Pancreas (tissue), 10 donors: ENCODE measurements at regions not wholly inside any gene's neighbourhood (a gene's known extent, or its start where the extent isn't known, plus 50 kb on each side); places are given as distances from the start of the nearest gene placed in this dataset.

ENCODE experiments used
- ATAC-seq, 4 donors: fragments of 200-7000 bp; cut with Tn5 transposase; one replicate each; pipeline versions ENCODE4 v1.8.0 to v1.9.1; 2020; ENCODE audit warnings: mild to moderate bottlenecking in 4 of 4, moderate library complexity in 4 of 4
- DNase-seq, 6 donors: peaks; one replicate each; pipeline ENCODE4 v3.0.0-alpha.2; 2020
- FAIRE-seq: peaks from 2 replicates; lab custom pipeline; 2012; peaks lifted over from hg19 to GRCh38; lab: Jason Lieb, UNC
- H3K27ac ChIP-seq, 4 donors: fragments of 200-600 bp; sonication (generic); 1 replicate in 3 of 4; 2 replicates in 1 of 4; pipeline versions ENCODE4 v1.5.0 to v1.8.0; 2020
- H3K27me3 ChIP-seq, 4 donors: fragments of 200-600 bp; one replicate each; pipeline ENCODE4 v1.8.0; 2021
- H3K36me3 ChIP-seq, 3 donors: fragments of 200-600 bp; sonication (generic) in 1 of 3; one replicate each; pipeline versions ENCODE4 v1.5.0 to v1.8.0; 2020 to 2021
- H3K4me1 ChIP-seq, 3 donors: fragments of 200-600 bp; one replicate each; pipeline ENCODE4 v1.8.0; 2021
- H3K4me3 ChIP-seq, 4 donors: fragments of 200-600 bp; sonication (generic) in 2 of 4; one replicate each; pipeline versions ENCODE4 v1.5.0 to v1.8.0; 2020 to 2021
- H3K9me3 ChIP-seq, 4 donors: fragments of 200-600 bp; one replicate each; pipeline ENCODE4 v1.8.0; 2021
- WGBS, 2 donors: extraction: QIAGEN DNeasy Blood & Tissue Kit; methylation state at CpG; one replicate each; pipeline ENCODE4 v1.1.7; 2013; 5-methylcytosine and 5-hydroxymethylcytosine counted together
- intact Hi-C, 3 donors: fragments of 100-400 bp; cut with DNase I; formaldehyde crosslinking; loops; one replicate each; pipeline versions ENCODE4 v1.11.1 to v1.14.2; 2022
- TF ChIP-seq, protein P1 (sequence below), 4 donors: fragments of 200-600 bp; sonication (generic) in 3 of 4; IDR thresholded peaks; one replicate each; pipeline versions ENCODE4 v1.5.0 to v1.8.0; 2021; ENCODE audit warnings: antibody characterized with exemption in 4 of 4
- donor health status: healthy with polysubstance abuse.
- donor health status: DM: no; HTN: no; CAD: no; lungs with moderate emphysema.
- donor health status: DM: no; HTN: no; CAD: no.
- donor health status: control.
- donor health status: control.
- donor health status: Bipolar disorder and iron deficiency.
- donor health status: DM: yes; HTN: yes; CAD: no.
- donor health status: DM: no; HTN: no; CAD: no.
- donor health status: DM: no; HTN: no; CAD: no.
- donor health status: DM: yes; HTN: yes; CAD: no.

DNA sequence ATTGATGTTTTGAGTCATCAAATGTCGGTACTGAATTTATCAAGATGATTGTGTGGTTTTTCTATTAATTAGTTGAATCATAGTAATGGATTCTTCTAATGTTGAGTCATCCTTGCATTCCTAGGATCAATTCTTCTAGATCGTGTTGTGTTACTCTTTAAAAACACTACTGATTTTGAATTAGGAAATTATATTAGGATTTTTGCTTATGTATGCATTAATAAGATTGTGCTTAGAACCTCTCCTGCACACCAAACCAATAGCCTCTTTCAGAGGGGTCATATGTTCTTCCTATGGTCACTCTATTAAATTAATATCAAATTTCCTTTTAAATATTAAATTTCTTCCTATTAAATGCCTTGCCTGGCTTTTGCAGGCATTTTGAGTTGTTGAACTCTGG, 151.7 kb upstream of the TOPAZ1 start:
- Histone ChIP-seq H3K27ac (no peak overlapping the region), H3K4me1 (no peaks in the 10 kb centered on the region), H3K36me3 (no peaks in the 10 kb centered on the region), H3K4me3 (no peak overlapping the region), H3K9me3 (no peaks in the 10 kb centered on the region), H3K27me3 (no peaks in the 10 kb centered on the region)
- no peak for ATAC-seq
- WGBS, 2 donors = 48 to 72% methylated on average over 2 of the region's 2 CpGs
- no peak for DNase-seq
- TF ChIP-seq, protein P1, sequence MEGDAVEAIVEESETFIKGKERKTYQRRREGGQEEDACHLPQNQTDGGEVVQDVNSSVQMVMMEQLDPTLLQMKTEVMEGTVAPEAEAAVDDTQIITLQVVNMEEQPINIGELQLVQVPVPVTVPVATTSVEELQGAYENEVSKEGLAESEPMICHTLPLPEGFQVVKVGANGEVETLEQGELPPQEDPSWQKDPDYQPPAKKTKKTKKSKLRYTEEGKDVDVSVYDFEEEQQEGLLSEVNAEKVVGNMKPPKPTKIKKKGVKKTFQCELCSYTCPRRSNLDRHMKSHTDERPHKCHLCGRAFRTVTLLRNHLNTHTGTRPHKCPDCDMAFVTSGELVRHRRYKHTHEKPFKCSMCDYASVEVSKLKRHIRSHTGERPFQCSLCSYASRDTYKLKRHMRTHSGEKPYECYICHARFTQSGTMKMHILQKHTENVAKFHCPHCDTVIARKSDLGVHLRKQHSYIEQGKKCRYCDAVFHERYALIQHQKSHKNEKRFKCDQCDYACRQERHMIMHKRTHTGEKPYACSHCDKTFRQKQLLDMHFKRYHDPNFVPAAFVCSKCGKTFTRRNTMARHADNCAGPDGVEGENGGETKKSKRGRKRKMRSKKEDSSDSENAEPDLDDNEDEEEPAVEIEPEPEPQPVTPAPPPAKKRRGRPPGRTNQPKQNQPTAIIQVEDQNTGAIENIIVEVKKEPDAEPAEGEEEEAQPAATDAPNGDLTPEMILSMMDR (IDR thresholded peaks at IDR 0.05) = no peak
- no peak for FAIRE-seq
- intact Hi-C loops = no loop called here

DNA sequence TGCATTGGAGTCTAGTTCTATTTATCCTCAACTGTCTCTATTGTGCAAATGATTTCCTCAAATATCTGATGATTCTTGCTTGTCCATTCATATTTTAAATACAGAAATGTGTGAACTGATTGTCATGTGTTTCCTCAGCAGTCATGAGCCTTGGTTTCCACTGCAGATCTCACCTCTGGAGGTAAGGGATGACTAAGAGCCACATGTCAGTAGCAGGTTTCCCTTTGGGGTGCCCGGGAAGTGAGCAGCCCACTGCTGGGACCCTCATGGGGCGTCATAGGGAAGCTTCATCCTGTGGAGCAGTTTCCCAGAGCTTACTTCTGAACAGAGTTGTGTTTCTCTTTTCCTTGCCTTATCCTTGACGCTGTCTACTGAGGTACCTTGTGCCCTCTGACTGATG, 149.2 kb upstream of the TOPAZ1 start:
- no peak overlapping the region for H3K4me3 ChIP-seq
- TF ChIP-seq, protein P1 (IDR thresholded peaks at IDR 0.05) = no peak
- no peak overlapping the region for H3K27ac ChIP-seq
- no peak for DNase-seq
- WGBS, 2 donors = 76 to 90% methylated on average over 3 of the region's 3 CpGs
- no peaks in the 10 kb centered on the region for H3K4me1 ChIP-seq
- no peaks in the 10 kb centered on the region for H3K9me3 ChIP-seq
- FAIRE-seq = no peak
- intact Hi-C loops = no loop called here
- ATAC-seq = no peak
- H3K27me3 ChIP-seq = no peaks in the 10 kb centered on the region
- H3K36me3 ChIP-seq = no peaks in the 10 kb centered on the region

DNA sequence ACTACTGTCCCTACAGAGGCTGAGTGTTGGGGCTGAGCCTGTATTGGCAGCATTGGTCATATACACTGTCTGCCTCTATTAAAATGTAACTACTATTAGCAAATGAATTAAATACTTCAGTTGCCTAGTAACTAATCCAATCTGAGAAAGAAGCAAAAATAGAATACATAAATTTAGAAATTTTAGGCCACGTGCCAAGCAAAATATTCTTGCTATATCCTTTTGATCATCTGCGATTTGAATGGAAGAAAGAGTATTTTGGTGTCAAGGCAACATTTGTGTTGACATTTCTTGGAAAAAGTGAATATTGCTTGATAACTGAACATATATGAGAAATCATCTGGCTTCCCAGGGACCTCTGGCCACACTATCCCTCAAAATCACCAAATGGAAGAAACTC, 148.2 kb upstream of the TOPAZ1 start:
- WGBS, 2 donors = 55 to 59% methylated on average over 2 of the region's 2 CpGs
- Histone ChIP-seq H3K4me3 (no peak overlapping the region), H3K9me3 (no peaks in the 10 kb centered on the region), H3K27ac (no peak overlapping the region), H3K36me3 (no peaks in the 10 kb centered on the region), H3K4me1 (no peaks in the 10 kb centered on the region), H3K27me3 (no peaks in the 10 kb centered on the region)
- ATAC-seq (no peak), DNase-seq (no peak), FAIRE-seq (no peak)
- TF ChIP-seq, protein P1 (IDR thresholded peaks at IDR 0.05) = no peak
- intact Hi-C loops = no loop called here

DNA sequence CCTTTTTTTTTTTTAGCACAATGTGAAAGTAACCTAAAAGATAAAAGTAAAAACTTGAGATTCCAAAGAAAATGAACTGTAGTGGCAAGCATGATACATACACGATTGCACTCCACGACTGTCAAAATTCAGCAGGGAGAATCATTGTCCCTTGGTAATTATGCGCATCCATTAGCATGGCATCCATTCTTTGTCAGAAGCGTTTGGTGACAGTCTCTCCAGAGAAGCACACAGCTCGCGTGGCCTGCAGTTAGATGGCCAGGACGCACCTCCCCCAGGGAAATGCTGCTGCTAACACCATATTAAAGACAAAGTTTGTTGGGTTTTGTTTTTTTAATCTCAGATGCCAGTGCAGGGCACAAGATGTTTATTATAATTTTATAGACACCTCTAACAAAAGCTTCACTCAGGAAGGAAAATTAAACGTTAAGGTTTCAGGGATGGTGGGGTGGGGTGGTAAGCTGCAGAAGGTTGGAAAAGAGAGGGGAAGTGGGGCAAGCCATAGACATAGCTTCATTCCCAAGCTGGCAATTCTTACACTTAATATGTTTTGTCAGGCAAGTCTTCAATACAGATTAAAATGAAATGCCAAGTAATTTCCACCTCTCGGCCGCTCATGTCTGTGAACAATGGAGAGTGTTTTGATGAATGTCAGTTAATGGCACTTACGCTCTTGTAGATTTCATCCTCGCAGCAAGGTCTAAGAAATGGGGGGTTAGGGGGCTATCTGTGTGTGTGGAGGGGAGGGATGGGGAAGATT, 142.8 kb upstream of the TOPAZ1 start:
- no peak for DNase-seq
- TF ChIP-seq, protein P1 (IDR thresholded peaks at IDR 0.05) = no peak

DNA sequence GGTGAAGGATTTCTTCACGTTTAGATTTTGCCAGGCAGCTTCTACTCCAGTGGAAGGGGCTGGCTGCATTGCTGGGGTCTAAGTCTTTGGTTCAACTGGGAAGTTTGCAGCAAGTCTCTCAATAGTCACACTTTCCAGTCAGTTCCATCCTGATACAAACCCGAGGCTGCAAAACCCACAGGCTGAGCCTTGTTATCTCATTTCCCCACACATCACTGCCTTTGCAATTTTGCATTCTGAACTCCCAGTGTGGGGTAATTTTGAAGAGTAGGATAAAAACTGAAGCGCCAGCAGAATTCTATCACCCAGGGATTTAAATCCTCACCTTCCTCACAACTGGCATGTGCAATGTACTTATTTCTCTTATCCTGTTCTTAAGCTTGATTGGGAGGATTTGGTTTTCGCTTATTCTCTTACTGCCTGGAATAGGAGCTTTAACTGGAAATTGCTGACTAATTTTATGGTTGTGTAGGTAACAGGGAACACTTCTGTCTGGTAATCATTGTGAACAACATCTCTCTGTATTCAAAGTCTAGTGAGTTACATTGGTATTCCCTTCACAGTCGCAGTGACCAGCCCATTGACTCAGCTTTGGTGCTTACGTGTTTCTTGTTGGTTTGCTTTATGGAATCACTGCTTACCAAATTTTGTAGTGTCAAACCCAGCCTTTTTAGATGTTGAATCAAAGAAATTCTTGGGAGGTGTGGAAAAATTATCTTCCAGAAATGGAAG, 142.0 kb upstream of the TOPAZ1 start:
- H3K9me3 ChIP-seq = no peaks in the 10 kb centered on the region
- TF ChIP-seq, protein P1 (IDR thresholded peaks at IDR 0.05) = no peak
- WGBS, 2 donors = 65 to 66% methylated on average over 6 of the region's 6 CpGs
- no peaks in the 10 kb centered on the region for H3K36me3 ChIP-seq
- H3K27me3 ChIP-seq = no peaks in the 10 kb centered on the region
- no peak for FAIRE-seq
- no peak overlapping the region for H3K27ac ChIP-seq
- no peak overlapping the region for H3K4me3 ChIP-seq
- no peak for ATAC-seq
- no peak for DNase-seq
- intact Hi-C loops = no loop called here
- no peaks in the 10 kb centered on the region for H3K4me1 ChIP-seq

More for the DNA sequence above, 142.8 kb upstream of the TOPAZ1 start:
- WGBS, 2 donors = 74% methylated on average over 12 of the region's 12 CpGs
- intact Hi-C loops = no loop called here
- FAIRE-seq = no peak
- no peaks in the 10 kb centered on the region for H3K4me1 ChIP-seq
- ATAC-seq = no peak
- no peak overlapping the region for H3K4me3 ChIP-seq
- no peaks in the 10 kb centered on the region for H3K27me3 ChIP-seq
- H3K36me3 ChIP-seq = no peaks in the 10 kb centered on the region
- no peaks in the 10 kb centered on the region for H3K9me3 ChIP-seq
- H3K27ac ChIP-seq = no peak overlapping the region
